Stimulated activated CD8-positive, alpha-beta memory T cell treated with anti-CD3 and anti-CD28 coated beads, Interleukin-7, amount 100 ng/mL, for 1 hour (primary cell): ENCODE measurements at regions not wholly inside any gene's neighbourhood (a gene's known extent, or its start where the extent isn't known, plus 50 kb on each side); places are given as distances from the start of the nearest gene placed in this dataset.

Experiments used
- DNase-seq, 2 donors: peaks; one replicate each; pipeline ENCODE4 v3.0.0-alpha.2; 2020; ENCODE audit warnings: low read depth in 2 of 2

GRCh38 chr6:18961566-18961965 lies 574.4 kb downstream of the RNF144B start:
- no peak for DNase-seq

- DNase-seq, result no peak
Observed at GRCh38 chr6:18962361-18962905, 575.3 kb downstream of the RNF144B start.

- DNase-seq, result no peak
Observed at GRCh38 chr6:18963439-18963838, 576.3 kb downstream of the RNF144B start.

- no peak for DNase-seq
Observed at GRCh38 chr6:18973251-18973650, 586.1 kb downstream of the RNF144B start.

- no peak for DNase-seq
Observed at GRCh38 chr6:18976091-18976490, 588.9 kb downstream of the RNF144B start.

- DNase-seq, result no peak
Observed at GRCh38 chr6:18976966-18977365, 589.8 kb downstream of the RNF144B start.

GRCh38 chr6:18978337-18979128 lies 591.4 kb downstream of the RNF144B start:
- DNase-seq, result no peak

- DNase-seq, result no peak
Observed at GRCh38 chr6:18985061-18985460, 597.9 kb downstream of the RNF144B start.

- no peak for DNase-seq
Observed at GRCh38 chr6:18985996-18986395, 598.8 kb downstream of the RNF144B start.

- no peak for DNase-seq
Observed at GRCh38 chr6:18988636-18989035, 601.5 kb downstream of the RNF144B start.

GRCh38 chr6:18990059-18990978 lies 603.2 kb downstream of the RNF144B start:
- no peak for DNase-seq

GRCh38 chr6:18997375-18997826 lies 610.3 kb downstream of the RNF144B start:
- DNase-seq, result no peak

GRCh38 chr6:19002976-19003560 lies 615.9 kb downstream of the RNF144B start:
- DNase-seq, result no peak

GRCh38 chr6:19004176-19004575 lies 617.0 kb downstream of the RNF144B start:
- no peak for DNase-seq

GRCh38 chr6:19009769-19010168 lies 622.6 kb downstream of the RNF144B start:
- no peak for DNase-seq

GRCh38 chr6:19013026-19013705 lies 626.0 kb downstream of the RNF144B start:
- DNase-seq, result no peak

GRCh38 chr6:19024737-19025136 lies 637.6 kb downstream of the RNF144B start:
- DNase-seq, result no peak

GRCh38 chr6:19028201-19028600 lies 641.1 kb downstream of the RNF144B start:
- no peak for DNase-seq

- no peak for DNase-seq
Observed at GRCh38 chr6:19032591-19033295, 645.6 kb downstream of the RNF144B start.

- no peak for DNase-seq
Observed at GRCh38 chr6:19033683-19034082, 646.5 kb downstream of the RNF144B start.

GRCh38 chr6:19034986-19035385 lies 647.8 kb downstream of the RNF144B start:
- no peak for DNase-seq
